CD14-positive monocyte (primary cell): ENCODE measurements at regions not wholly inside any gene's neighbourhood (a gene's known extent, or its start where the extent isn't known, plus 50 kb on each side); places are given as distances from the start of the nearest gene placed in this dataset.
A peak's percentile ranks its signal among the peaks of the same experiment; 100 is the strongest.

Experiments
- DNase-seq, 3 donors: peaks; one replicate each; pipeline ENCODE4 v3.0.0-alpha.2; 2011 to 2022
- H2AFZ ChIP-seq: 2 replicates; pipeline ENCODE4 v1.6.0; 2012; ENCODE audit warnings: mild to moderate bottlenecking, low read depth, low read length, inconsistent platforms; ENCODE audit not compliant: insufficient read depth, poor library complexity, severe bottlenecking
- H3K27ac ChIP-seq, 2 donors: 1 replicate in 1 of 2; 2 replicates in 1 of 2; pipeline ENCODE4 v1.5.1; 2012 to 2013; ENCODE audit warnings: low read length in 2 of 2, control low read depth in 1 of 2, inconsistent platforms in 1 of 2, low read depth in 1 of 2, mild to moderate bottlenecking in 1 of 2
- H3K27me3 ChIP-seq, 2 donors: one replicate each; pipeline versions ENCODE4 v1.6.0 to v1.6.1; 2011 to 2013; ENCODE audit warnings: low read length in 2 of 2; ENCODE audit not compliant: control insufficient read depth in 2 of 2, insufficient read depth in 2 of 2
- H3K36me3 ChIP-seq, 2 donors: replicated peaks in 1 of 2; 1 replicate in 1 of 2; 2 replicates in 1 of 2; pipeline versions ENCODE4 v1.5.1 to v1.6.1; 2012 to 2013; ENCODE audit warnings: low read length in 2 of 2, control low read depth in 1 of 2, inconsistent platforms in 1 of 2, mild to moderate bottlenecking in 1 of 2; ENCODE audit not compliant: insufficient read depth in 2 of 2, control insufficient read depth in 1 of 2
- H3K4me1 ChIP-seq, 2 donors: 1 replicate in 1 of 2; 2 replicates in 1 of 2; pipeline versions ENCODE4 v1.5.1 to v1.6.1; 2012 to 2013; ENCODE audit warnings: low read length in 2 of 2, control low read depth in 1 of 2, inconsistent platforms in 1 of 2, mild to moderate bottlenecking in 1 of 2, moderate library complexity in 1 of 2; ENCODE audit not compliant: insufficient read depth in 2 of 2, control insufficient read depth in 1 of 2
- H3K4me2 ChIP-seq: replicated peaks from 2 replicates; pipeline ENCODE3; 2012; ENCODE audit warnings: low read length, moderate library complexity, mild to moderate bottlenecking; ENCODE audit not compliant: poor library complexity, severe bottlenecking; ENCODE audit errors: extremely low read depth
- H3K4me3 ChIP-seq, 3 experiments: fragments of 200-600 bp in 1 of 3; sonication (generic) in 1 of 3; replicated peaks in 1 of 3; 1 replicate in 2 of 3; 2 replicates in 1 of 3; pipeline ENCODE4 v1.5.1; 2011 to 2013; ENCODE audit warnings: low read length in 3 of 3, mild to moderate bottlenecking in 3 of 3, control low read depth in 2 of 3, low read depth in 2 of 3, inconsistent platforms in 1 of 3, moderate library complexity in 1 of 3
- H3K79me2 ChIP-seq: 2 replicates; pipeline ENCODE4 v1.6.0; 2012; ENCODE audit warnings: mild to moderate bottlenecking, control low read depth, inconsistent platforms, low read length, moderate library complexity; ENCODE audit not compliant: insufficient read depth
- H3K9ac ChIP-seq: 2 replicates; pipeline ENCODE4 v1.6.0; 2017; ENCODE audit warnings: low read length, mild to moderate bottlenecking; ENCODE audit not compliant: insufficient read depth, poor library complexity, severe bottlenecking
- H3K9me3 ChIP-seq, 2 donors: replicated peaks in 1 of 2; 1 replicate in 1 of 2; 2 replicates in 1 of 2; pipeline versions ENCODE4 v1.5.1 to v1.6.1; 2012 to 2013; ENCODE audit warnings: low read length in 2 of 2, control low read depth in 1 of 2; ENCODE audit not compliant: control insufficient read depth in 1 of 2, insufficient read depth in 1 of 2
- H4K20me1 ChIP-seq: 2 replicates; pipeline ENCODE4 v1.6.0; 2012; ENCODE audit warnings: mild to moderate bottlenecking, low read length, control low read depth, moderate library complexity; ENCODE audit not compliant: insufficient read depth
- H3K27ac Mint-ChIP-seq, 7 donors: one replicate each; pipeline ENCODE4 v1.8.0; 2020; ENCODE audit warnings: mild to moderate bottlenecking in 7 of 7, mixed read lengths in 7 of 7, moderate library complexity in 6 of 7, inconsistent platforms in 2 of 7
- H3K27me3 Mint-ChIP-seq, 3 donors: one replicate each; pipeline ENCODE4 v1.8.0; 2021 to 2022; ENCODE audit warnings: low read depth in 3 of 3, mild to moderate bottlenecking in 3 of 3, mixed read lengths in 3 of 3, moderate library complexity in 3 of 3, inconsistent platforms in 1 of 3
- H3K36me3 Mint-ChIP-seq, 2 donors: one replicate each; pipeline ENCODE4 v1.8.0; 2020; ENCODE audit warnings: mixed read lengths in 2 of 2, inconsistent platforms in 1 of 2, mild to moderate bottlenecking in 1 of 2
- H3K4me1 Mint-ChIP-seq: one replicate; pipeline ENCODE4 v1.8.0; 2020; ENCODE audit warnings: mild to moderate bottlenecking, mixed read lengths
- H3K4me3 Mint-ChIP-seq, 2 donors: one replicate each; pipeline ENCODE4 v1.8.0; 2020; ENCODE audit warnings: mild to moderate bottlenecking in 2 of 2, mixed read lengths in 2 of 2, moderate library complexity in 1 of 2
- H3K9me3 Mint-ChIP-seq, 7 donors: one replicate each; pipeline ENCODE4 v1.8.0; 2020 to 2022; ENCODE audit warnings: mixed read lengths in 7 of 7, mild to moderate bottlenecking in 6 of 7, moderate library complexity in 6 of 7, inconsistent platforms in 2 of 7
- CTCF ChIP-seq: fragments of 200-600 bp; IDR thresholded peaks from one replicate; pipeline ENCODE4 v1.8.0; 2022; ENCODE audit warnings: antibody characterized with exemption, mild to moderate bottlenecking
- WGBS: methylation state at CpG from one replicate; pipeline ENCODE4 v1.1.5; 2013; ENCODE audit warnings: missing lambda C conversion rate; ENCODE audit not compliant: insufficient coverage; 5-methylcytosine and 5-hydroxymethylcytosine counted together
- intact Hi-C, 2 donors: fragments of 100-400 bp; cut with micrococcal nuclease; formaldehyde crosslinking; loops; one replicate each; pipeline versions ENCODE4 v1.15.0 to v1.15.1; 2023

DNA sequence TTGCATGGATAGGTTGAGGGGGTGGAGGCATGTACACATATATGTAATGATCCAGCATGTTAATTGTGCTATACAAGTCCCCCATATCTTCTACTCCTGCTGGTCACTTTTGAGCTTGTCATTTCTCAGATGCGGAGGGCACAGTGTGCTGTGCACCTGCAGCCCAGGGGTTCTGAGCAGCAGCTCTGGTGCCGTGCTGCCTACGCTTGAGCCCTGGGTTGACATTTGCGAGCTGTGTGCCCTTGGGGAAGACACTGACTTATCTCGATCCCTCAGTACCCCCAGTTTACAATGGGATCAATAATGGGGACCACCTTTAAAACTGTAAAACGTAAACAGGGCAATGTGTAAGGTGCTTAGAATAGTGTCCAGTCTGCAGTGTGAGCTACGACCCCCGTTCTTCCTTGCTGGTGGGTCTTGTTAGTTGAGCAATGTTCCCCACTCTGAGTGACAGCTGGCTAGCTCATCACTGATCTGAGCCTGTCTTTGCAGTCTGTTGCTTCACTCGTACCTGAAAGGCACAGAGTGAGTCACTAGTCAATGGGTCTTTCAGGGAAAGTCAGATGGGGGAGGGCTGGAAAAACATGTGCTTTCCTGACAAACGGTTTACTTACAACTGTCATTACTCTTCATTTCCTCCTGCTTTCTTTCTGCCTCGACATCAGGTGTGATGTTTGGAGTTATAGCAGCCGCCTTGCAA is 91.7 kb downstream of the SLC2A10 start:
- H3K27me3 ChIP-seq = no peaks in the 10 kb centered on the region
- H3K4me1 ChIP-seq = no peaks in the 10 kb centered on the region
- no peaks in the 10 kb centered on the region for H3K4me1 Mint-ChIP-seq
- H3K27ac Mint-ChIP-seq = no peak overlapping the region
- H3K36me3 Mint-ChIP-seq = no peaks in the 10 kb centered on the region
- peaks cover 0 to 2% (median 0%) of the 10 kb centered on the region in 7 donors for H3K9me3 Mint-ChIP-seq
- H3K4me3 ChIP-seq = no peak overlapping the region
- DNase-seq = no peak
- H3K27ac ChIP-seq = no peak overlapping the region
- no peaks in the 10 kb centered on the region for H3K9me3 ChIP-seq
- no peaks in the 10 kb centered on the region for H4K20me1 ChIP-seq
- peaks cover 17 to 27% (median 17%) of the 10 kb centered on the region in 3 donors for H3K27me3 Mint-ChIP-seq
- no peaks in the 10 kb centered on the region for H3K79me2 ChIP-seq
- TF ChIP-seq CTCF = no peak
- no peak overlapping the region for H3K4me3 Mint-ChIP-seq
- intact Hi-C loops = no loop called here
- H3K4me2 ChIP-seq = no peak overlapping the region
- H3K9ac ChIP-seq = no peak overlapping the region
- no peak overlapping the region for H2AFZ ChIP-seq
- H3K36me3 ChIP-seq = no peaks in the 10 kb centered on the region
- WGBS = 93% methylated on average over 9 of the region's 12 CpGs

- 100% methylated on average over 2 of the region's 5 CpGs for WGBS
- H3K9me3 ChIP-seq = no peaks in the 10 kb centered on the region
- H3K4me2 ChIP-seq = no peak overlapping the region
- no peaks in the 10 kb centered on the region for H3K79me2 ChIP-seq
- H3K36me3 ChIP-seq = no peaks in the 10 kb centered on the region
- H2AFZ ChIP-seq = no peak overlapping the region
- H4K20me1 ChIP-seq = no peaks in the 10 kb centered on the region
- no peaks in the 10 kb centered on the region for H3K4me1 ChIP-seq
- Mint-ChIP-seq H3K4me3 (no peak overlapping the region), H3K9me3 (peaks cover 0 to 2% (median 0%) of the 10 kb centered on the region in 7 donors), H3K27ac (peak overlapping the region in 1 of 7 donors; percentile 60), H3K27me3 (peaks cover 13 to 22% (median 16%) of the 10 kb centered on the region in 3 donors), H3K36me3 (no peaks in the 10 kb centered on the region), H3K4me1 (no peaks in the 10 kb centered on the region)
- H3K4me3 ChIP-seq = no peak overlapping the region
- intact Hi-C loops = no loop called here
- no peak overlapping the region for H3K27ac ChIP-seq
- no peak overlapping the region for H3K9ac ChIP-seq
- TF ChIP-seq CTCF = no peak
- H3K27me3 ChIP-seq = no peaks in the 10 kb centered on the region
- no peak for DNase-seq
Measured at GRCh38 chr20:46802722-46803121, 91.9 kb upstream of the EYA2 start.
